Endodermal cell (in vitro differentiated cells): ENCODE measurements at regions not wholly inside any gene's neighbourhood (a gene's known extent, or its start where the extent isn't known, plus 50 kb on each side); places are given as distances from the start of the nearest gene placed in this dataset.

Experiments
- DNase-seq: peaks from one replicate; pipeline ENCODE4 v3.0.0-alpha.2; 2017
- H3K27ac ChIP-seq: 2 replicates; pipeline ENCODE4 v1.5.1; 2013; ENCODE audit warnings: mild to moderate bottlenecking, low read depth, low read length, moderate library complexity
- H3K27me3 ChIP-seq: 2 replicates; pipeline ENCODE4 v1.6.1; 2013; ENCODE audit warnings: mild to moderate bottlenecking, low read length, moderate library complexity; ENCODE audit not compliant: insufficient read depth, control insufficient read depth, poor library complexity, severe bottlenecking
- H3K36me3 ChIP-seq: 2 replicates; pipeline ENCODE4 v1.7.0; 2013; ENCODE audit warnings: mild to moderate bottlenecking, low read length, moderate library complexity; ENCODE audit not compliant: control insufficient read depth, insufficient read depth
- H3K4me1 ChIP-seq: one replicate; pipeline ENCODE4 v1.7.0; 2013; ENCODE audit warnings: low read length; ENCODE audit not compliant: control insufficient read depth, insufficient read depth
- H3K4me3 ChIP-seq: 2 replicates; pipeline ENCODE4 v1.5.1; 2013; ENCODE audit warnings: mild to moderate bottlenecking, low read length, moderate library complexity
- H3K9ac ChIP-seq: 2 replicates; pipeline ENCODE4 v1.6.1; 2013; ENCODE audit warnings: mild to moderate bottlenecking, low read length, moderate library complexity; ENCODE audit not compliant: poor library complexity, severe bottlenecking; ENCODE audit errors: extremely low read depth
- H3K9me3 ChIP-seq: 2 replicates; pipeline ENCODE4 v1.6.1; 2013; ENCODE audit warnings: mild to moderate bottlenecking, low read length, moderate library complexity; ENCODE audit not compliant: control insufficient read depth
- H3K27ac Mint-ChIP-seq: 2 replicates; pipeline ENCODE4 v1.8.0; 2020; ENCODE audit warnings: mixed read lengths
- H3K27me3 Mint-ChIP-seq: 2 replicates; pipeline ENCODE4 v1.8.0; 2021; ENCODE audit warnings: mild to moderate bottlenecking, mixed read lengths; ENCODE audit not compliant: insufficient read depth
- H3K36me3 Mint-ChIP-seq: 2 replicates; pipeline ENCODE4 v1.8.0; 2020; ENCODE audit warnings: low read depth, mixed read lengths
- H3K4me1 Mint-ChIP-seq: 2 replicates; pipeline ENCODE4 v1.8.0; 2020; ENCODE audit warnings: mixed read lengths
- H3K4me3 Mint-ChIP-seq: 2 replicates; pipeline ENCODE4 v1.8.0; 2020; ENCODE audit warnings: mild to moderate bottlenecking, moderate library complexity, mixed read lengths
- H3K9me3 Mint-ChIP-seq: 2 replicates; pipeline ENCODE4 v1.8.0; 2020; ENCODE audit warnings: mild to moderate bottlenecking, mixed read lengths
- WGBS, 2 experiments: methylation state at CpG; one replicate each; pipeline versions ENCODE4 v1.1.5 to v1.1.7; 2013; ENCODE audit warnings: missing lambda C conversion rate in 2 of 2, mixed read lengths in 1 of 2; ENCODE audit not compliant: insufficient coverage in 1 of 2, insufficient read length in 1 of 2; 5-methylcytosine and 5-hydroxymethylcytosine counted together
- TF ChIP-seq, protein P1 (sequence below): fragments of 200-600 bp; sonication (generic); conservative IDR thresholded peaks from 2 replicates; pipeline ENCODE4 v1.5.0; 2021; ENCODE audit warnings: antibody characterized with exemption, mild to moderate bottlenecking

DNA sequence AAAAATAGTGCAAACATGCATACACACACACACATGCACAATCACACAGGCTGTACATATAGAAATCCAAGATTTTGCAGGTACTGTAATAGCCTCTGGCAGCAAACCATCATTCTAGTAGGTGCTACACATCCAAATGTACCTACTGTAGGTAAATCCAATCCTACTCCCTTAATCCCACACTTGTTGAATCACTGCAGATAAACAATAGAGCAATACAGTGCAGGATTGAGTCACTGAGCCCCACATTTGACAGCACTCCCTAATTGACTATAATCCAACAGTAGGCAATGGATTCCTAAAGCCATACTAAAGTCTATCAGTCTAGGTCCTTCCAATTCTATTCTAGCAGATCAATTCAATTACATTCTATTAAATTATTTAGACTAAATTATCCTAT lies 1640.5 kb upstream of the CDH9 start:
- no peaks in the 10 kb centered on the region for H3K36me3 Mint-ChIP-seq
- Histone ChIP-seq H3K4me3 (no peak overlapping the region), H3K36me3 (no peaks in the 10 kb centered on the region), H3K9ac (no peak overlapping the region), H3K27ac (no peak overlapping the region), H3K4me1 (no peaks in the 10 kb centered on the region), H3K27me3 (no peaks in the 10 kb centered on the region), H3K9me3 (peaks cover 14% of the 10 kb centered on the region)
- H3K4me3 Mint-ChIP-seq: no peak overlapping the region
- H3K9me3 Mint-ChIP-seq: peaks cover 11% of the 10 kb centered on the region
- no peaks in the 10 kb centered on the region for H3K4me1 Mint-ChIP-seq
- H3K27ac Mint-ChIP-seq: no peak overlapping the region
- DNase-seq: no peak
- TF ChIP-seq, protein P1, sequence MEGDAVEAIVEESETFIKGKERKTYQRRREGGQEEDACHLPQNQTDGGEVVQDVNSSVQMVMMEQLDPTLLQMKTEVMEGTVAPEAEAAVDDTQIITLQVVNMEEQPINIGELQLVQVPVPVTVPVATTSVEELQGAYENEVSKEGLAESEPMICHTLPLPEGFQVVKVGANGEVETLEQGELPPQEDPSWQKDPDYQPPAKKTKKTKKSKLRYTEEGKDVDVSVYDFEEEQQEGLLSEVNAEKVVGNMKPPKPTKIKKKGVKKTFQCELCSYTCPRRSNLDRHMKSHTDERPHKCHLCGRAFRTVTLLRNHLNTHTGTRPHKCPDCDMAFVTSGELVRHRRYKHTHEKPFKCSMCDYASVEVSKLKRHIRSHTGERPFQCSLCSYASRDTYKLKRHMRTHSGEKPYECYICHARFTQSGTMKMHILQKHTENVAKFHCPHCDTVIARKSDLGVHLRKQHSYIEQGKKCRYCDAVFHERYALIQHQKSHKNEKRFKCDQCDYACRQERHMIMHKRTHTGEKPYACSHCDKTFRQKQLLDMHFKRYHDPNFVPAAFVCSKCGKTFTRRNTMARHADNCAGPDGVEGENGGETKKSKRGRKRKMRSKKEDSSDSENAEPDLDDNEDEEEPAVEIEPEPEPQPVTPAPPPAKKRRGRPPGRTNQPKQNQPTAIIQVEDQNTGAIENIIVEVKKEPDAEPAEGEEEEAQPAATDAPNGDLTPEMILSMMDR: no peak
- no peaks in the 10 kb centered on the region for H3K27me3 Mint-ChIP-seq

DNA sequence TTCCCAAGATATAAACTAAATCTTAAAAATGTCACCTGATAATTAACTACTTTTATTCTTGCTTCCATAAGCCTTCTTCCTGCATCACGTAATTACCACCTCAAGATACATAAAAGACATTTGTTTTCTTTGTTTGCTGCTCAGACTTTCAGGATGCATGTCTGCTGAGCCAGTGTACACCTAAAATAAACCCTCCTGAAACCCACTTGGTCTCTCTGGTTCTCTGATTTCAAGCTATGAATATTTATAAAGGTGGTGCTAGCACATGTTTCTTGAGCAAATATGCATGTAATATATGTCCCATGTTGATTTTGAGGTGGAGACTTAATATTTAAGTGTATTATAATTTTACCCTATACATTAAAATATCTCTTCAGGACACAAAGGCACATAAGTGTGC lies 1627.7 kb upstream of the CDH9 start:
- Mint-ChIP-seq H3K4me1 (no peaks in the 10 kb centered on the region), H3K4me3 (no peak overlapping the region), H3K36me3 (no peaks in the 10 kb centered on the region), H3K27me3 (no peaks in the 10 kb centered on the region), H3K9me3 (peaks cover 46% of the 10 kb centered on the region), H3K27ac (no peak overlapping the region)
- 80 to 100% methylated on average over 1 of the region's 1 CpG for WGBS, 2 experiments
- Histone ChIP-seq H3K4me3 (no peak overlapping the region), H3K9ac (no peak overlapping the region), H3K36me3 (no peaks in the 10 kb centered on the region), H3K27ac (no peak overlapping the region), H3K9me3 (peaks cover 29% of the 10 kb centered on the region), H3K27me3 (no peaks in the 10 kb centered on the region), H3K4me1 (no peaks in the 10 kb centered on the region)
- TF ChIP-seq, protein P1: no peak
- DNase-seq: no peak

- Histone ChIP-seq H3K4me1 (no peaks in the 10 kb centered on the region), H3K36me3 (no peaks in the 10 kb centered on the region), H3K27ac (no peak overlapping the region), H3K9me3 (no peaks in the 10 kb centered on the region), H3K27me3 (no peaks in the 10 kb centered on the region), H3K9ac (no peak overlapping the region), H3K4me3 (no peak overlapping the region)
- Mint-ChIP-seq H3K4me3 (no peak overlapping the region), H3K27me3 (no peaks in the 10 kb centered on the region), H3K4me1 (no peaks in the 10 kb centered on the region), H3K9me3 (no peaks in the 10 kb centered on the region), H3K27ac (no peak overlapping the region), H3K36me3 (no peaks in the 10 kb centered on the region)
- 85 to 100% methylated on average over 1 to 2 of the region's 2 CpGs for WGBS, 2 experiments
- TF ChIP-seq, protein P1: peak; percentile 66
- DNase-seq: peak; percentile 46
Measured at GRCh38 chr5:28648108-28648507, 1609.7 kb upstream of the CDH9 start.
